Activated CD4-positive, alpha-beta T cell treated with anti-CD3 and anti-CD28 coated beads, Interleukin-10, Interleukin-2, amounts not matched to agents 100 ng/mL and 50 ng/mL, durations not matched to agents 16 hours and 8 hours (primary cell): ENCODE measurements at regions not wholly inside any gene's neighbourhood (a gene's known extent, or its start where the extent isn't known, plus 50 kb on each side); places are given as distances from the start of the nearest gene placed in this dataset.
"Not testable (repeated sequence)": the region's sequence is repeated elsewhere in the genome, so short reads cannot be mapped to it uniquely, and the experiment has no call there.

Experiments used
- DNase-seq: peaks from one replicate; pipeline ENCODE4 v3.0.0-alpha.2; 2020

DNA sequence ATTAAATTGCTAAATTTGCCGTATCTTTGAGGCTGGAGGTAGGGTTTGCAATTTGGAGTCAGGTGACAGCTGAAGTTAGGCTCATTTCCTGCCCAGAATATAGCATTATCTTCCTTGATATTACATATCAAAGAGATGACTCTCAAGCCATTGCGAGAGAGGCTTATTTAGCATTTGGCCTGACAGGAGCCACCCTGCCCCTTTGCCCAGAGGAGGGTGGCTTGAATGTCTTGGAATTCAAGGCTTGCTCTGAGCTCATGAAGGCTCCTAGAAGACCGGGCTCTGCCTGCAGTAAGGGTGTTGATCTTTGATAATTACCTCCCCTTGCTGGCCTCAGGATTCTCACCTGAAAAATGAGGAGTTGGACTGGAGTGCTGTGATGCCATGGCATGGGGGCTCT is 251.4 kb upstream of the C2CD4B start:
- no peak for DNase-seq

DNA sequence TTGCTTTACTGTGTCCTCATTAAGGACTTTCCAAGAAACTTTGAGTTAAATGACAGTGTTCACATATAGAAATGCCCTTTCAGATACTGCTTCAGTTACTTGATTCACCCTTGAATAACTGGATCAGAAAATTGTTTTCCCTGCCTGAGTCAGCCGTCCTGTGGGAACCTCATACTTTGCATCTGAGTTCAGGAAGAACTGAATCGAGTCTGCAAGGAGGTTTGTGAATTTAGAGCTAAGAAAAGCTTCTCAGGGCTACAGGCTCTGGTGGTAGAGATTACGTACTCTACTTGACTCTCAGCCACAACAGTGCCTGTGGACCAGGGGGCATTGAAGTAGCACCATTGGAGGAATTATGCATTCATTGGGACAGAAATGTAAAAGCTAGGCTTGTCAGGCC is 252.4 kb upstream of the C2CD4B start:
- DNase-seq = no peak

DNA sequence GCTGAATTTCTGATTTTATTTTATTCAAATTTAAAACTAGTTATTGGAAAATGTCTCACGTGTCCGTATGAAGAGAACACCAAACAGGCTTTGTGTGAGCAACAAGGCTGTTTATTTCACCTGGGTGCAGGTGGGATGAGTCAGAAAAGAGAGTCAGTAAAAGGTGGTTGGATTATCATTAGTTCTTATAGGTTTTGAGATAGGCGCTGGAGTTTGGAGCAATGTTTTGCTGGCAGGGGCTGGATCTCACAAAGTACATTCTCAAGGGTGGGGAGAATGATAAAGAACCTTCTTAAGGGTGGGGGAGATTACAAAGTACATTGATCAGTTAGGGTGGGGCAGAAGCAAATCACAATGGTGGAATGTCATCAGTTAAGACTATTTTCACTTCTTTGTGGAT is 253.4 kb upstream of the C2CD4B start:
- DNase-seq = not testable (repeated sequence)

DNA sequence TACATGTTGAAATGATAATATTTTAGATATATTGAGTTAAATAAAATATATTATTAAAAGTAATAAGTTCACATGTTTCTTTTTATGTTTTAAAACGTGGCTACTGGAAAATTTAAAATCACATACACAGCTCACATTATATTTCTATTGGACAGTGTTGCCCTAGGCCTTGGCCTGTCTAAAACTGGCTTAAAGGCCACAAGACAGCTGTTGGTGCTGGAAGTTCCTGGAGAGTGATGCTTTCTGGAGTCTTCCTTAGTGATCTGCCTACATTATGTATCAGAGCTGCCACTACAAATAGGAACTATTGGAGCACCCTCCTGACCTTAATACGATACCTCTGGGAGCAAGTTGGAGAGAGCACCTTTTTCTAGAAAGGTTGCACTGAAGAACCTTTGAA is 254.1 kb upstream of the C2CD4B start:
- no peak for DNase-seq

GRCh38 chr15:62420371-62420770 is 255.3 kb upstream of the C2CD4B start:
- not testable (repeated sequence) for DNase-seq

DNA sequence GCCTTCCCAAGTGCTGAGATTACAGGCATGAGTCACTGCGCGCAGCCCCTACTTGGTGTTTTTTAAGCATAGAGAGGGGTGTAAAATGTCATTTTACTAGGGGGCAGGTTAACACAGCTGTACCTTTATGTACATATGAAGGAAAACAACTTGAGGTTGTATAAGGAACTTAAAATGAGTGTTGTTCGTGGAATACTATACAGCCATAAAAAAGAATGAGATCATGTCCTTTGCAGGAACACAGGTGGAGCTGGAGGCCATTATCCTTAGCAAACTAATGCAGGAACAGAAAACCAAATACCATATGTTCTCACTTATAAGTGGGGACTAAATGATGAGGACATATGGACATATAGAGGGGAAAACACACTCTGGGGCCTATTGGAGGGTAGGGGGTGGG is 256.2 kb upstream of the C2CD4B start:
- no peak for DNase-seq

GRCh38 chr15:62426387-62426956 is 261.4 kb upstream of the C2CD4B start:
- DNase-seq = no peak

GRCh38 chr15:62428259-62428658 is 263.2 kb upstream of the C2CD4B start:
- no peak for DNase-seq

DNA sequence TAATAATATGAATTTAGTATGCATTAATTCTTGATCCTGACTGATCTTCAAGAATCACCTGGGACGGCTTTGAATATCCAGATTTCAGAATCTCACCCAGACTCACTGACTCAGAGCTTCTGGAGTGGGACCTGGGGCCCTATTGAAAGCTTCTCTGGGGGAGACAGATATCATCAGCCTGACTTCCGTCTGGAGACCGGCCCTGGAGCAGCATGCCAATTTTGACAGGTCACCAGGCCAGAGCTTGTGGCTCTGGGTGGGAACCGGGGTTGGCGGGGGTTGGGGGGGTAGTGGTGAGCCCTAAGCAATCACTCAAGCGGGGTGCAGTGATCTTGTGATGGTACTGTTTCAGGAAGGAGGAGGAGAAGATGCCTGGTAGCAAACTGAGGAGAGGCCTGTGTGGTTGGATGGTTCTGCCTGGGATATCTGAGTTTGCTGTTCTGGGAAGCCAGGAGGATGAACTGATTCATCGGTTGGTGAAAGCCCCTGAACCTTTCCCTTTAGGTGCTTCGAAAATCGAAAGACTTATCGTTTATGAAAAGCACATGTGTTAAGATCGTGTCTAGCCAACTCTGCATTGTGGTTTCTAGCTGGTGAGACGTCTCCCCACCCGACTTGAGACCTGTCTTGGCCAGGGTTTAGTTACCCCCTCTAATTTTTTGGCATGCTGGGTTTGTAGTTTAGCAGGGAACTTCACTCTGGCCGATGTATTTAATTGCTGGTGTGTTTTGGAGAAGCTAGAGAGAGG is 263.9 kb upstream of the C2CD4B start:
- no peak for DNase-seq

DNA sequence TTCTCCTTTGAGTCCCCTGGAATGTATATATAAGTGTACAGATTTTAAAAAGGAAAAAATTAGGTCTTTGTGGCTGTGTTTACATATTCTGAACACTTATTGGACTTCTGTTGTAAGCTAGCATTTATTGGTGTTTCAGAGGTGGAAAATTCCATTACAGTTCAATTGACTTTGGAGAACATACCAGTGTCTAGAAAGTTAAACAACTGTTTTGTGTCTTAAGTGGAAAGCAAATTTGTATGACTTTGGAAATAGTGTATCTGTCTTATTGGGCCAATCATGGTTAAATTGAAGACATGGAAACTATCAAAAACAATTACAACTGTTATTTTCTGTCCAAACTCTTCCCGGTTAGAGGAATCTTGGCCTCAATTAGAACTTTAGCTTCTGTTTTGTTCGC is 265.0 kb upstream of the C2CD4B start:
- no peak for DNase-seq

DNA sequence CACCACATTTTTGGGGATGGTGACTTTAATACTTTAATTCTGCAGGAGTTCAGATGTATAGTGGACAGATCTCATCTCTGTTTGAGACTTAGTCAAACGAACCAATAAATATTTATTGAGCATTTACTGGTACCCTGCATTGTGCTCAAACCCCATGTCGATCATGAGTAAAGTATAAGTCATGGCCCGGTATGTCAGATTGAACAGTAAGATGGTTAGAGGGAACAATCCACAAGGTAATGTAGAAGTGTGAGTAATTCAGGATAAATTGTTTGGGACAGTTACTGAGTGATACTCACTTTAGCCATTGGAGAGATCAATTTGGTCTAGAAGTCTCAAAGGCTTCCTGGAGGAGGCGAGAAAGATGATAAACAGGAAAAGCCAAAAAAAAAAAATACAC is 265.5 kb upstream of the C2CD4B start:
- no peak for DNase-seq

DNA sequence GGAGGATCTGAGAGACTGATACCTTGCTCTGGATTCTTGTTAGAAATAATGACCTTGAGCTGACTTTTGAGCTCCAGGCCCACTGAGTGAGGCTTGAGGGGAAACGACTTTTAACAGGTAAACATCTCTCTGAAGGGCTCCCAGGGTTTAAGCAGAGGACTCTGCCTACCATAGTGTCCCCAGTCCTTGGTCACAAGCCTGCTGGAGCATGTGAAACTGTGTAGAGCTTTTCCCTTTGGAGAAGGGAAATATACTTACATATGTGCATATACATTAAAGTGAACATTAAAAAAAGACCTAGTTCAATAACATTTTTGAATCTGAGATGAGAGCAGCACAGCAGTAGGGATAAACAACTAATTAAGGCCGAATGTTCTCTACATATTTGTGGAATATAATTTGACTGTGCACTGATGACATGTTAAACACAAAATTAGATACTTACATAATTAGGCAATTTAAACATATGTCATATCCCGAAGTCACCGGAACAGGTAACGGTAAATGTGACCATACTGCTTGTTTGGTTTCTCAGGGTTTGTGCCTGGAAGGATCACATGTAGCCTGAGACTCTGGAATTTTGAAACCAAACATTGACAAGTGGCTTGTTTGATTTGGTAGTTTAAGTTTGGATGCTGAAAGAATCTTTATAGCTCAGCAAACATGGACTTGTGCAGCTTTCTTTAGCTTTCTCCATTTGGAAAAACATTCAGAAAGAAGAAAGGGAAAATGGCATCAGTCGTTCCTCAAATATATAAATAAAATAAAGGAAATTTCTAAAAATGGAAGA is 266.1 kb upstream of the C2CD4B start:
- no peak for DNase-seq

DNA sequence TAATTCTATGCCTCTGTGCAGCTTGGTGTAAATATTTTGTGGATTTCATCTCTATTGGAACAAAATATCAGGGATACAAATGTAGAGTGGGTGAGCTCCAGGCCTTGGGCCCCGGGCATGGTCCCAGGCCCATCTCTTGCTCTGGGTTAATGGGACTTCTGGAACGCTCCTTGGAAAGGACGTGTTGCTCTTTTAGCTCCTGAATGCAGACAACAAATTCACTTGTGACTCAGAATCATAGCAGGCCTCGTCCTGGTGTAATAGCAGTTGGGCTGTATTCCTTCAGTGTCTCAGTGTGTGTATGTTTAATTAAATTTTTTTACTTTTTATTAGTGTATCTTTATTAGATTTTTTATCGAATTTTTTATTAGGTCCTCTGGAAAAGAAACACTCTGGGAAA is 266.7 kb upstream of the C2CD4B start:
- no peak for DNase-seq

DNA sequence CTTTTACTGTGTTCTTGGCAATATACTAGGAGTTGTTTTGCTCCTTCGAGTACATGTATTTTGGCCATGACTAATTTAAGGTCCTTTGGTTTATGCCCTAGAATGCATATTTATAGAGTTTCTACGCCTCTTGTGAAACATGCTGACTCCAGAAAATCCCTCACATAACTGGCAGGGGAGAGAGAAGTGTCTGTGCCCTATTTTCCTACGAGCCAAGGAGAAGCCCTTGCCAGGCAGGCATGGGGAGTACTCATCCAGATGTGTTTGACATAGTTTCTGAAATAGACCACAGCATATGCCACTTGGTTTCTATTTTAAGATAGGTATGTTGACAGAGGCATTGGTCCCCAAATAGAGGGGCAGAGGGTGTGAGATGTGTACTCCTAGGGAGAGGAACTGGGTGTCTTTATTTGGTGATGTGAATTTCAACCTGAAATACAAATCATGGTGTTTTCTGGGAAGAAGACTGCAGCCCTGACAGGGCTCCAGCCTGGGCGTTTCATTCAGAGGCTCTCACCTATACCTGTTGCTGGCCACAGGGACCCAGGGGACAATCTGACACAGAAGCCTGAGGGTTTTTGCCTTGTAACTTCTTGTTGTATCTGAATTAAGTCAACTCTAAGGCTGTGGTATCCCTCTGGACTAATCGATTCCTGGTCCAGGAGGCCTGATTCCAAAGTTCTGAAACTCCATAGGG is 267.8 kb upstream of the C2CD4B start:
- DNase-seq = no peak

DNA sequence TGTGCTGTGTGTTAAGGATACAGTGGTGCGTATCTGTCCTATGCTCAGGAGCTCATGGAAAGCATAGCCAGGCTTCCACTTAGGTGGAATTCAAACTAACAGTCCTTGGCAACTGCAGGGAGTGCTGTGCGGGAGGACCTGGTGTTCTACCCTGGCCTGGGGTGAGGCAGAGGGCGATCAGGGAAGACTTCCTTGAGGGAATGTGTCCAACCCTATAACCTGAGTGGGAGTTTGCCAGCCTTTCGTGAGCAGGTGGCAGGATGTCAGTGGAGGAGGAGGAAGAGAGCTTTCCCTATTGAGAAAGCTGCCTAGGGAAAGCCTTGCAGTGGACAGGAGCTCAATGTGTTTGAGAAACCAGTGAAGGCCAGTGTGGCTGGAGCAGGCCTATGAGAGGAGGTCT is 271.1 kb upstream of the C2CD4B start:
- DNase-seq = no peak

GRCh38 chr15:62437753-62438152 is 272.7 kb upstream of the C2CD4B start:
- no peak for DNase-seq

- no peak for DNase-seq
Measured at GRCh38 chr15:62439543-62440016, 274.5 kb upstream of the C2CD4B start.

DNA sequence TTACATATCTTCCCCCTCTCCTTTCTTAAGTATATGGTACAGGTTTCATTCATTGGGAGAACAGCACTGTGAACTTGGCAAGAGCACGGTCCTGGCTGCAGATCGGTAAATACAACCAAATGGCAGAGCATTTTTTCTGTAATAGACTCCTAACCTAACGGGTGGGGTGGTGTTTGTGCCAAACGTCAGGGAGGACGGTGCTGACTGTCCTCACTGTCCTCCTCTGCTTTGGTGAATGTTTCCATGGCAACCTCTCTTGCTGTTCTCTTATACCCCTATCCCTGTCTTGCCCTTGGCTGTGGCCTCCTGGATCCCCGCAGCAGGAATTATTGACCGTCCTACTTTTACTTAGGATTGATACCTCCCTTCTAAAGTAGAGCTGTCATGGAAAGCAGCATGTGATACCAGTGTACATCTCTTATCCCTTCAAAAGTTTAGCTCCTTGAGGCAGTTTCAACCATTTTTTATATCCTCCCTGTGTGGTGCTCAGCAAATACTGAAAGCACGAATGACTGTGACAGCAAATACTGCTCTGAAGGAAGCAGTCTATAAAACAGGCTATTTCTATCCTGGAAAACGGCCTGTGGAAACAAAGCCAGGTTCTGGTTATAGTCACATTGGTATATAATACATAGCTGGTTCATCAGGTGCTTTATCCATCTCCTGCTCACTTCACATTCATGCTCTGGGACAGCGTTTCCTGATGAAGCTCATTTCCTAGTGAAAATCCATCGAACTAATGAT is 275.4 kb upstream of the C2CD4B start:
- no peak for DNase-seq

DNA sequence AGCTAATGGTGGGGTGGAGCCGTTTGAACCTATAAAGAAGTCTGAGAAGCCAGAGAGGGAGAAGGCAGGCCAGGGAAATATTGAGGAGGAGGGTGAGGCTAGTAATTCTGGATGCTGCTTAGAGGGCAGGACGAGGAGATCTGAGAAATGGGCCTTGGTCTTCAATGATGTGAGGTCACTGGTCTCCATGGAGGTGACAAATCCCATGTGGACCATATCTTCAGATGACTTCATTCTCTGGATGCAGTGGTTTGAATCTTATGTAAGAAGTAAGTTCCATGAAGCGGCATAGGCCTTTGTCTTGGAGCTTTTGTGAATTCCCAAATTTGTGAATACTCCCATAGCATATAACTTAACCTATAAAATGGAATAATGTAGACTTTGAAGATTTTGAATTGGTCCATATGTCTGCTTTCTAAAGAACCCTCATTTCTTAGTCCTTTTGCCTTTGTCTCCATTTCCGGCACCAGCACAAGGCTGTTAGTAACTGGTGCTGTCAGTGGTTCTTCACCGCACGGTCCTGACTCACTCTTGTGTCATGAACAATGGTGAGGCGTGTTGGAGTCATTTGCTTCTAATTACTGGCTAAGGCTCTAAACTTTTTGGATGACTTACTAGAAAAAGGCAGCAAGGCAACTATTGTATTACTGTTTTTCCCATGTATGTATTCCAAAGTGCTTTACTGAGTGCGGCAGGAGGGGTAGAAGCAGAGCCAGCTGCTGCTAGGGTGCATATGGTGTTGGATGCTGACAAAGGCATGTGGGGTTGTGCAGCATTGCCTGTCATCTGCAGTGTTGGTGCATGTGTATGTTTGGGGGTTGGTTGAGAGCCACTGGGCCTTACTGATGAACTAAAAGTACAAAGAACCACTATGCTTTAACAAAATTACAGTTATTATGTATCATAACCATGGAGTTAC is 279.3 kb upstream of the C2CD4B start:
- DNase-seq = no peak

GRCh38 chr15:62445244-62445643 is 280.2 kb upstream of the C2CD4B start:
- no peak for DNase-seq

DNA sequence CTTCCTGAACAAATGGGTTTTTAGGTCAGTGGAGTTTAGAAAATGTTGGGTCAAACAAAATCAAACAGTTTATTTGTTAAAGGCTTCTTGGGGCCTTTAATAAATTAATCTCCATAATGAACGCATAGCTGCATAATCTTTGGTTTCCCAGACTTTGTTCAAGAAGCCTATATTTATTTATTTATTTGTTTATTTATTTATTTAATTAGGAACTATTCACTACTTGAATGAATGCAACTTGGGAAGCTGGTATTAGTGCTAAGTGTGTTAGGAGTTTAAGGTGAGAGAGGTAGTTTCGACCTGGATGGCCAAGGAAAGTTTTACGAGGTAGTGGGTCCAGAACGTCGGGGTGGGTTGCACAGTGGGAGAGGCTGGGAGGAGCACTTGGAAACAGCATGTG is 281.9 kb upstream of the C2CD4B start:
- no peak for DNase-seq

- no peak for DNase-seq
Measured at GRCh38 chr15:62447742-62448141, 282.7 kb upstream of the C2CD4B start.
